Sigmoid colon (tissue), 6 donors: ENCODE measurements at regions not wholly inside any gene's neighbourhood (a gene's known extent, or its start where the extent isn't known, plus 50 kb on each side); places are given as distances from the start of the nearest gene placed in this dataset.
A peak's percentile ranks its signal among the peaks of the same experiment; 100 is the strongest.

ENCODE experiments used
- DNase-seq: peaks from one replicate; pipeline ENCODE4 v3.0.0-alpha.2; 2019
- H3K27ac ChIP-seq, 4 donors: fragments of 200-600 bp; sonication (generic); one replicate each; pipeline ENCODE4 v1.5.1; 2016 to 2019; ENCODE audit warnings: mild to moderate bottlenecking in 1 of 4
- H3K27me3 ChIP-seq, 3 donors: fragments of 200-600 bp; sonication (generic); one replicate each; pipeline ENCODE4 v1.5.1; 2019; ENCODE audit warnings: mild to moderate bottlenecking in 1 of 3
- H3K36me3 ChIP-seq, 4 donors: fragments of 200-600 bp; sonication (generic); one replicate each; pipeline ENCODE4 v1.5.1; 2016 to 2019
- H3K4me1 ChIP-seq, 4 donors: fragments of 200-600 bp; sonication (generic); one replicate each; pipeline ENCODE4 v1.5.1; 2017 to 2019
- H3K4me3 ChIP-seq, 4 donors: fragments of 200-600 bp; sonication (generic); one replicate each; pipeline ENCODE4 v1.5.1; 2017 to 2019; ENCODE audit warnings: mild to moderate bottlenecking in 2 of 4, moderate library complexity in 1 of 4
- H3K9me3 ChIP-seq, 4 donors: fragments of 200-600 bp in 3 of 4; sonication (generic) in 3 of 4; one replicate each; pipeline versions ENCODE4 v1.5.1 to v1.6.1; 2013 to 2019
- EP300 ChIP-seq, 4 donors: sonication (generic); formaldehyde crosslinking; IDR thresholded peaks; one replicate each; pipeline ENCODE4 v1.6.1; 2017; ENCODE audit warnings: antibody characterized with exemption in 4 of 4
- POLR2A ChIP-seq, 2 donors: fragments of 450-650 bp; IDR thresholded peaks; one replicate each; pipeline ENCODE4 v1.6.1; 2016; ENCODE audit warnings: antibody characterized with exemption in 2 of 2, mild to moderate bottlenecking in 2 of 2, moderate library complexity in 2 of 2
- POLR2AphosphoS5 ChIP-seq, 4 donors: sonication (generic); formaldehyde crosslinking; IDR thresholded peaks; one replicate each; pipeline ENCODE4 v1.6.1; 2017; ENCODE audit warnings: antibody characterized with exemption in 4 of 4
- WGBS, 2 donors: extraction: QIAGEN DNeasy Blood & Tissue Kit; methylation state at CpG; one replicate each; pipeline ENCODE4 v1.1.7; 2013; 5-methylcytosine and 5-hydroxymethylcytosine counted together
- intact Hi-C: fragments of 100-400 bp; cut with DNase I; formaldehyde crosslinking; loops from one replicate; pipeline ENCODE4 v1.15.1; 2023
- TF ChIP-seq, protein P1 (sequence below), 4 experiments: fragments of 450-650 bp in 3 of 4; fragments of 200-600 bp in 1 of 4; IDR thresholded peaks; one replicate each; pipeline ENCODE4 v1.5.1; 2016 to 2019; ENCODE audit warnings: antibody characterized with exemption in 4 of 4, mild to moderate bottlenecking in 3 of 4, moderate library complexity in 2 of 4
- donor health status: healthy with polysubstance abuse.
- donor health status: healthy.

DNA sequence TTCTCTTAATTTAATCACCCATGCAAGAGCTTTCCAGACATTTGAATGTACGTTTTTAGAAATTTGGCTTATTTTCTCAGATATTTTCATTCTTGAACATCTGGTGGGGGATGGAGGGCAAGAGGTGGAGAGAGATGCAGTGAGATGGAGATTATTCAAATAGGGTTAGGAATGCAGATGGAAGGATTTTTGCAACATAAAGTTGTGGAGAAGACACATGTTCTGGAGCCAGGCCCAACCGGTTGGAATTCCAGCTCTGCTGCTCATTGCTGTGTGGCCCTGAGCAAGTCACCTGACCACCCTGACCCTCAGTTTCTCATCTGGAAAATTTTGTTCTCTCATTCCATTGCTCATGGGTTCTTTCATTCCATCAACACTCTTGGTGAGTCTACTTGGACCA lies 66.9 kb downstream of the IRX3 start:
- TF ChIP-seq EP300 (IDR thresholded peaks at IDR 0.05) (no peak), POLR2AphosphoS5 (IDR thresholded peaks at IDR 0.05) (no peak), POLR2A (IDR thresholded peaks at IDR 0.05) (no peak)
- TF ChIP-seq, protein P1, sequence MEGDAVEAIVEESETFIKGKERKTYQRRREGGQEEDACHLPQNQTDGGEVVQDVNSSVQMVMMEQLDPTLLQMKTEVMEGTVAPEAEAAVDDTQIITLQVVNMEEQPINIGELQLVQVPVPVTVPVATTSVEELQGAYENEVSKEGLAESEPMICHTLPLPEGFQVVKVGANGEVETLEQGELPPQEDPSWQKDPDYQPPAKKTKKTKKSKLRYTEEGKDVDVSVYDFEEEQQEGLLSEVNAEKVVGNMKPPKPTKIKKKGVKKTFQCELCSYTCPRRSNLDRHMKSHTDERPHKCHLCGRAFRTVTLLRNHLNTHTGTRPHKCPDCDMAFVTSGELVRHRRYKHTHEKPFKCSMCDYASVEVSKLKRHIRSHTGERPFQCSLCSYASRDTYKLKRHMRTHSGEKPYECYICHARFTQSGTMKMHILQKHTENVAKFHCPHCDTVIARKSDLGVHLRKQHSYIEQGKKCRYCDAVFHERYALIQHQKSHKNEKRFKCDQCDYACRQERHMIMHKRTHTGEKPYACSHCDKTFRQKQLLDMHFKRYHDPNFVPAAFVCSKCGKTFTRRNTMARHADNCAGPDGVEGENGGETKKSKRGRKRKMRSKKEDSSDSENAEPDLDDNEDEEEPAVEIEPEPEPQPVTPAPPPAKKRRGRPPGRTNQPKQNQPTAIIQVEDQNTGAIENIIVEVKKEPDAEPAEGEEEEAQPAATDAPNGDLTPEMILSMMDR (IDR thresholded peaks at IDR 0.05): no peak
- no peaks in the 10 kb centered on the region for H3K9me3 ChIP-seq
- no peaks in the 10 kb centered on the region for H3K36me3 ChIP-seq
- no peaks in the 10 kb centered on the region for H3K4me1 ChIP-seq
- no peaks in the 10 kb centered on the region for H3K27me3 ChIP-seq
- no peak overlapping the region for H3K27ac ChIP-seq
- intact Hi-C loops: no loop called here
- WGBS, 2 donors: 90 to 91% methylated on average over 2 of the region's 2 CpGs
- no peak overlapping the region for H3K4me3 ChIP-seq
- DNase-seq: no peak

DNA sequence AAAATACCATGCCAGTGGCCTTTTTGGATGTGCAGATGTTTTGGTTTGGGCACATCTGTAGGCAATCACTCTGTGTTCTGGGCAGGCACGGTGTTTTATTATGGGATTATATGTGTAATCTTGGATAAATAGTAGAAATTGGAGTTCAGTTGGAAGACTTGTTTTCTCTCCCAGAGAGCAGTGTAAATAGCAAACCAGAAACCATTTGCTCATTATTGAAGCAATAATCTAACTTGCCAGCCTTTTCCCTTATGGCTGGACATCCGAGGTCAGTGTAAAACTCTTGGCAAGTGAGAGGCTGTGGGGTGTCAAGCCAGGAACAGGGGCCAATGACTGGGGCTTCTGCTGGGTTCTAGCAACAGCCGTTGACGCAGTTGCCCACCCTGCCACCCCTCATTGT lies 69.9 kb downstream of the IRX3 start:
- no peaks in the 10 kb centered on the region for H3K9me3 ChIP-seq
- peaks cover 0 to 13% (median 0%) of the 10 kb centered on the region in 3 donors for H3K27me3 ChIP-seq
- H3K4me1 ChIP-seq: no peaks in the 10 kb centered on the region
- no peak overlapping the region for H3K27ac ChIP-seq
- TF ChIP-seq POLR2AphosphoS5 (IDR thresholded peaks at IDR 0.05) (no peak), POLR2A (IDR thresholded peaks at IDR 0.05) (no peak), EP300 (IDR thresholded peaks at IDR 0.05) (no peak)
- TF ChIP-seq, protein P1 (IDR thresholded peaks at IDR 0.05): no peak
- H3K36me3 ChIP-seq: no peaks in the 10 kb centered on the region
- WGBS, 2 donors: 57 to 75% methylated on average over 4 of the region's 4 CpGs
- no peak overlapping the region for H3K4me3 ChIP-seq
- DNase-seq: no peak
- intact Hi-C loops: no loop called here

DNA sequence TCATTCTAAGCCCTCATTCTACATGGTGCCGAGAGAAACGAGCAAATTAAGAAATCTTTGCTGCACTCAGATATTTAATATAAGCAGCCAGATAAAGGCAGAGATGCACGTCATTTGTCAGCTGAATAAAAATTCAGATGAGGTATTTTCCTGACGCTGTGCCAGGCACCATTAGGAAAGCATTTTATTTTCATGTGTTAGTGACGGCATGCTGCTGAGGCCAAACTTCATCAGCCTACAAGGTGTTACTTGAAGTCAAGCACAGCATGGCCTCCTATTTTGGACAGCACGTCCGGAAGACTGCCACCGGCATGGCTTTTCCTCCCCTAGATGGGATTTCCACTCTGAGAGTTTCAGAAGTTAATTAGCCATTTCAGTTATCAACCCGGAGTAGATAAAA lies 70.3 kb downstream of the IRX3 start:
- no peak overlapping the region for H3K27ac ChIP-seq
- no peaks in the 10 kb centered on the region for H3K36me3 ChIP-seq
- no peaks in the 10 kb centered on the region for H3K9me3 ChIP-seq
- no peak overlapping the region for H3K4me3 ChIP-seq
- no peak for TF ChIP-seq POLR2A (IDR thresholded peaks at IDR 0.05)
- no peak for TF ChIP-seq EP300 (IDR thresholded peaks at IDR 0.05)
- TF ChIP-seq POLR2AphosphoS5 (IDR thresholded peaks at IDR 0.05): no peak
- TF ChIP-seq, protein P1 (IDR thresholded peaks at IDR 0.05): no peak
- 82 to 86% methylated on average over 9 of the region's 9 CpGs for WGBS, 2 donors
- DNase-seq: peak; percentile 68
- intact Hi-C loops: no loop called here
- no peaks in the 10 kb centered on the region for H3K4me1 ChIP-seq
- H3K27me3 ChIP-seq: peaks cover 0 to 15% (median 0%) of the 10 kb centered on the region in 3 donors

DNA sequence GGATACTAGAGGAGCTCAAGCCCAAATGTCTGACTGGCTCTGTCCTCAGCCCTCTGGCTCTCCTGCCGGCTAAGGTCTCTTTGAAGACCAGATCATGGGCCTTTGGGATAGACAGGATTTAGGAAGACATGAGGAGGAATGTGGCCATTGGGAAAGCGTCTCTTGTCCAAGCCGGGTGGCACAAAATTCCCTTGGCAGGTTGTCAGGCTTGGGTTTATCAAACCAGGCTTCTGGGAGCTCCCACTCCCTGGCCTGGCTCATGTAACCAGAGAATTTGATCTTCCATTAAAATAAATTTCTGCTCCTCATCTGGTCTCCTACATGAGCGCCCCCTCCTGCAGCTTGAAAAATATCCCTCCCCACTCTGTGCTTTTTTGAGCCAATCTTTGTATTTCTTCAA lies 71.1 kb downstream of the IRX3 start:
- H3K4me1 ChIP-seq: no peaks in the 10 kb centered on the region
- intact Hi-C loops: no loop called here
- 88 to 91% methylated on average over 4 of the region's 4 CpGs for WGBS, 2 donors
- DNase-seq: no peak
- H3K27ac ChIP-seq: no peak overlapping the region
- no peaks in the 10 kb centered on the region for H3K9me3 ChIP-seq
- H3K27me3 ChIP-seq: peaks cover 0 to 23% (median 0%) of the 10 kb centered on the region in 3 donors
- no peak overlapping the region for H3K4me3 ChIP-seq
- H3K36me3 ChIP-seq: no peaks in the 10 kb centered on the region
- TF ChIP-seq, protein P1 (IDR thresholded peaks at IDR 0.05): no peak
- TF ChIP-seq EP300 (IDR thresholded peaks at IDR 0.05): no peak
- TF ChIP-seq POLR2AphosphoS5 (IDR thresholded peaks at IDR 0.05): no peak
- TF ChIP-seq POLR2A (IDR thresholded peaks at IDR 0.05): no peak

DNA sequence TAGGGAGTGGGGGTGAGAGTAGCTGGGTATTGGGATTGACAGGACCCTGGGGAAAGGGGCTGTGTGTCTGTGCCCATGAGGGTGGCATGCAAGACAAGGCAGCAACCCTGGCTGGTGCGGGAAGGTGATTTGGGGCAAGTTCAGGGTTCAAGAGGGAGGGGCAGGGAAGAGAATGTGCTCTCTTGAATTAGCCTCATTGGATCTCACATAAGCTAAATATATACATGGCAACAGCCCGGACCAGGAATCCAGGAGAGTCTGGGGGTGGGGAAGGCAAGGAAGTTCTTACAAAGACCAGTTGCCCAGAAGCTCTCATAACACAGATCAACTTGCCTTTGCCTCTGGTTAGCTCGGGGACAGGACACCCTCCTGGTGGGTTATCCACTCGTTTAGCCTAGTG lies 73.3 kb downstream of the IRX3 start:
- Histone ChIP-seq H3K27ac (no peak overlapping the region), H3K4me1 (no peaks in the 10 kb centered on the region), H3K27me3 (peaks cover 0 to 32% (median 0%) of the 10 kb centered on the region in 3 donors), H3K4me3 (no peak overlapping the region), H3K9me3 (no peaks in the 10 kb centered on the region), H3K36me3 (no peaks in the 10 kb centered on the region)
- intact Hi-C loops: no loop called here
- DNase-seq: no peak
- 74 to 75% methylated on average over 4 of the region's 4 CpGs for WGBS, 2 donors
- TF ChIP-seq POLR2AphosphoS5 (IDR thresholded peaks at IDR 0.05) (no peak), EP300 (IDR thresholded peaks at IDR 0.05) (no peak), POLR2A (IDR thresholded peaks at IDR 0.05) (no peak)
- TF ChIP-seq, protein P1 (IDR thresholded peaks at IDR 0.05): no peak
